ENCODE measurements at regions not wholly inside any gene's neighbourhood (a gene's known extent, or its start where the extent isn't known, plus 50 kb on each side); places are given as distances from the start of the nearest gene placed in this dataset.

DNA sequence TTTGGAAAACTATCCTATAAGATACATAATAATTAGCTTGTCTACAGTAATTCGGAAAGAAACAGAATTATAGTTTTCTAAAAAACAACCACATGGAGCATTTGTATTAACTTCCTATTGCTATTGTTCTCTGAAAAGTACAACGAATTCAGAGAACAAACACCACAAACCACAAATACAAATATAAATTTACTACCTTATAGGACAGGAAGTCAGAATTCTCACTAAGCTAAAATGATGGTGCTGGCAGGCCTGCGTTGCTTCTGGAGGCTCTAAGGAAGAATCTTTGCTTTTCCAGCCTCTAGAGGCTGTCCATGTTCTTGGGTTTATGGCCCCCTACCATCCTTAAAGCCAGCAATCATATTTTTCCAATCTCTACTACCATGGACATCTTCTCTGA lies 173.6 kb upstream of the TCF21 start:
- no peak overlapping the region for H3K4me3 Mint-ChIP-seq (ENCODE audit: unreplicated experiment)
- TF ChIP-seq, protein P1, sequence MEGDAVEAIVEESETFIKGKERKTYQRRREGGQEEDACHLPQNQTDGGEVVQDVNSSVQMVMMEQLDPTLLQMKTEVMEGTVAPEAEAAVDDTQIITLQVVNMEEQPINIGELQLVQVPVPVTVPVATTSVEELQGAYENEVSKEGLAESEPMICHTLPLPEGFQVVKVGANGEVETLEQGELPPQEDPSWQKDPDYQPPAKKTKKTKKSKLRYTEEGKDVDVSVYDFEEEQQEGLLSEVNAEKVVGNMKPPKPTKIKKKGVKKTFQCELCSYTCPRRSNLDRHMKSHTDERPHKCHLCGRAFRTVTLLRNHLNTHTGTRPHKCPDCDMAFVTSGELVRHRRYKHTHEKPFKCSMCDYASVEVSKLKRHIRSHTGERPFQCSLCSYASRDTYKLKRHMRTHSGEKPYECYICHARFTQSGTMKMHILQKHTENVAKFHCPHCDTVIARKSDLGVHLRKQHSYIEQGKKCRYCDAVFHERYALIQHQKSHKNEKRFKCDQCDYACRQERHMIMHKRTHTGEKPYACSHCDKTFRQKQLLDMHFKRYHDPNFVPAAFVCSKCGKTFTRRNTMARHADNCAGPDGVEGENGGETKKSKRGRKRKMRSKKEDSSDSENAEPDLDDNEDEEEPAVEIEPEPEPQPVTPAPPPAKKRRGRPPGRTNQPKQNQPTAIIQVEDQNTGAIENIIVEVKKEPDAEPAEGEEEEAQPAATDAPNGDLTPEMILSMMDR (IDR thresholded peaks at IDR 0.05) = no peak
- no peaks in the 10 kb centered on the region for H3K27me3 Mint-ChIP-seq (ENCODE audit: unreplicated experiment)
- no peak for DNase-seq (ENCODE audit: extremely low spot score, unreplicated experiment)
- H3K4me1 Mint-ChIP-seq (ENCODE audit: unreplicated experiment) = no peaks in the 10 kb centered on the region
- no peaks in the 10 kb centered on the region for H3K36me3 Mint-ChIP-seq (ENCODE audit: unreplicated experiment)
- no peak overlapping the region for H3K27ac Mint-ChIP-seq (ENCODE audit: unreplicated experiment)
- H3K9me3 Mint-ChIP-seq (ENCODE audit: unreplicated experiment) = no peaks in the 10 kb centered on the region

DNA sequence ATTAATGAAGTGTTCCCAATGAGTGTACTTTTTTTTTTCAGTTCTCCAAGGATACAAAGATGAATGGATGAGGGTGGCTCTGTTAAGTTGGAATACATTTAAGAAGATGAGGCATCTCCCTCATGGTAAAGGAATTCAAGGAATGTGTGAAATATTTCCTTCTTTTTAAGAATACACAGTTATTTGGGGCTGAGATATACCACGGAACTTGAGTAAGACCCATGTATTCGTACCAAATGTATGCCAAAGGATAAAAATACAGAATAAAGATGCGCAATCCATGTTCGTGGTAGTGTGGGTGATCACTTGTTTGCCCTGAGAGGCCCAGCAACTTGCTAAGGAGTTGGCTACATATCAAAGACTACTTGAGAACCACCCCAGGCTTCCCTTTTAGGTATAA lies 164.2 kb upstream of the TCF21 start:
- Mint-ChIP-seq H3K4me3 (ENCODE audit: unreplicated experiment) (no peak overlapping the region), H3K36me3 (ENCODE audit: unreplicated experiment) (peaks cover 6% of the 10 kb centered on the region), H3K27ac (ENCODE audit: unreplicated experiment) (no peak overlapping the region), H3K9me3 (ENCODE audit: unreplicated experiment) (peaks cover 19% of the 10 kb centered on the region), H3K27me3 (ENCODE audit: unreplicated experiment) (no peaks in the 10 kb centered on the region), H3K4me1 (ENCODE audit: unreplicated experiment) (peaks cover 6% of the 10 kb centered on the region)
- TF ChIP-seq, protein P1 (IDR thresholded peaks at IDR 0.05) = no peak
- DNase-seq (ENCODE audit: extremely low spot score, unreplicated experiment) = no peak

DNA sequence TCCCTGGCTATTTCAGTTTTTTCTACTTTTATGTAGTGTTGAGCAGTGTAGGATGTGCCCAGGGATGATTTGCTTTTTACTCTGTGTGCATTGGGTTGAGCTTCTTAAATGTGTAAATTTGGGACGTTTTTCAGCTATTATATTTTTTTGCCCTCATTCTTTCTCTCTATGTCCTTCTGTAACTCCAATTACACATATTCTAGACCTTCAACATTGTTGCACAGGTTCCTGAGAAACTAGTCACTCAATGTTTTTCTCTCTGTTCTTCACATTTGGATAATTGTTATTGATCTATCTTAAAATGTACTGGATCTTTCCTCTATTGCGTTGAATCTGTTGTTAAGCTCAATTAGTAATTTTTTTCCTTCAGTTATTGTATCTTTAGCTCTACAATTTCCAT lies 162.7 kb upstream of the TCF21 start:
- Mint-ChIP-seq H3K27me3 (ENCODE audit: unreplicated experiment) (no peaks in the 10 kb centered on the region), H3K4me1 (ENCODE audit: unreplicated experiment) (peaks cover 6% of the 10 kb centered on the region), H3K36me3 (ENCODE audit: unreplicated experiment) (peaks cover 6% of the 10 kb centered on the region), H3K9me3 (ENCODE audit: unreplicated experiment) (peaks cover 19% of the 10 kb centered on the region), H3K4me3 (ENCODE audit: unreplicated experiment) (no peak overlapping the region), H3K27ac (ENCODE audit: unreplicated experiment) (no peak overlapping the region)
- no peak for DNase-seq (ENCODE audit: extremely low spot score, unreplicated experiment)
- TF ChIP-seq, protein P1 (IDR thresholded peaks at IDR 0.05) = no peak

DNA sequence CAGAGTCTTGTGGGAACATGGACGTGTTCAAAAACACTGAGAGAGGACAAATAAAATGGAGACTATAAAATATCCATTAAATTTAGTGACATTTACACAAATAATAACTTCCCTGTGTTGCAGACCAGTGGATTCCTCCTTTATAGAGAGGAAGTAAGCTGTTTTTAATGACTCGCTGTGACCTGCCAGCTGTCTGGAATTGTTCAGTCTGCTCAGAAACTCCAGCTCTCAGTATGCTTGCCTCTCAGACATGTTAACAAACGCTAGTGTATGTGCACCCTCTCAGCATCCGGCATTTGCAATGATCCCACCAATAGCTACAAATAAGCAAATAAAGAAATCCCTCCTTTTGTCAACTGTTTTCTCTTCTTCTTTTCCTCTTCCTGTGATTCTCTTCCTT lies 158.0 kb upstream of the TCF21 start:
- TF ChIP-seq, protein P1 (IDR thresholded peaks at IDR 0.05) = no peak
- Mint-ChIP-seq H3K4me3 (ENCODE audit: unreplicated experiment) (no peak overlapping the region), H3K27ac (ENCODE audit: unreplicated experiment) (no peak overlapping the region), H3K27me3 (ENCODE audit: unreplicated experiment) (no peaks in the 10 kb centered on the region), H3K36me3 (ENCODE audit: unreplicated experiment) (peaks cover 4% of the 10 kb centered on the region), H3K4me1 (ENCODE audit: unreplicated experiment) (no peaks in the 10 kb centered on the region), H3K9me3 (ENCODE audit: unreplicated experiment) (peaks cover 24% of the 10 kb centered on the region)
- DNase-seq (ENCODE audit: extremely low spot score, unreplicated experiment) = no peak

DNA sequence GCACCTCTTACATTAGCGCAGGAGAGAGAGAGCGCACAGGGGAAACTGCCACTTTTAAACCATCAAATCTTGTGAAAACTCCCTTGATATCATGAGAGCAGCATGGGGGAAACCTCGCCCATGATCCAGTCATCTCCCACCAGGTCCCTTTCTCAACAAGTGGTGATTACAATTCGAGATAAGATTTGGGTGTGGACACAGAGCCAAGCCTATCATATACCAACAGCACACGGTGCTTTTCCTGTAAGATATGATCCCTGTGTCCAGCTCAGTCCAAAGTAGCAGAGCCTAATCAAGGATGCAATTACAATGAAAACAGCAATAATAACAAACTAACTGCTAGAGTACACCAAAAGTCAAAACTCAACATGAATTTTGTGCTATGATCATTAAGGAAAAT lies 148.7 kb upstream of the TCF21 start:
- Mint-ChIP-seq H3K27me3 (ENCODE audit: unreplicated experiment) (no peaks in the 10 kb centered on the region), H3K4me3 (ENCODE audit: unreplicated experiment) (no peak overlapping the region), H3K36me3 (ENCODE audit: unreplicated experiment) (no peaks in the 10 kb centered on the region), H3K27ac (ENCODE audit: unreplicated experiment) (no peak overlapping the region), H3K9me3 (ENCODE audit: unreplicated experiment) (no peaks in the 10 kb centered on the region), H3K4me1 (ENCODE audit: unreplicated experiment) (peaks cover 11% of the 10 kb centered on the region)
- TF ChIP-seq, protein P1 (IDR thresholded peaks at IDR 0.05) = no peak
- no peak for DNase-seq (ENCODE audit: extremely low spot score, unreplicated experiment)

All from osteocyte (in vitro differentiated cells).